GM18498 (cell line): ENCODE measurements at regions not wholly inside any gene's neighbourhood (a gene's known extent, or its start where the extent isn't known, plus 50 kb on each side); places are given as distances from the start of the nearest gene placed in this dataset.
"Not testable (repeated sequence)": the region's sequence is repeated elsewhere in the genome, so short reads cannot be mapped to it uniquely, and the experiment has no call there.

Experiments
- ATAC-seq: cut with Tn5 transposase; IDR thresholded peaks from one replicate; pipeline ENCODE4 v1.9.1; 2021; ENCODE audit warnings: mild to moderate bottlenecking, moderate library complexity; ENCODE audit not compliant: unreplicated experiment

- no peak for ATAC-seq
Observed at GRCh38 chr4:122100508-122100907, 51.6 kb upstream of the BLTP1 start.

- ATAC-seq: no peak
Observed at GRCh38 chr4:122099896-122100295, 52.2 kb upstream of the BLTP1 start.

GRCh38 chr4:122091836-122092405, 60.2 kb upstream of the BLTP1 start:
- no peak for ATAC-seq

GRCh38 chr4:122091397-122091796, 60.7 kb upstream of the BLTP1 start:
- no peak for ATAC-seq

GRCh38 chr4:122090989-122091388, 61.1 kb upstream of the BLTP1 start:
- ATAC-seq: no peak

- ATAC-seq: no peak
Observed at GRCh38 chr4:122086338-122087065, 65.6 kb upstream of the BLTP1 start.

GRCh38 chr4:122083989-122084388, 68.1 kb upstream of the BLTP1 start:
- no peak for ATAC-seq

GRCh38 chr4:122083351-122083750, 68.8 kb upstream of the BLTP1 start:
- ATAC-seq: no peak

- ATAC-seq: no peak
Observed at GRCh38 chr4:122082661-122083060, 69.5 kb upstream of the BLTP1 start.

GRCh38 chr4:122077653-122078052, 74.5 kb upstream of the BLTP1 start:
- ATAC-seq: not testable (repeated sequence)

- not testable (repeated sequence) for ATAC-seq
Observed at GRCh38 chr4:122076835-122077234, 75.3 kb upstream of the BLTP1 start.

- no peak for ATAC-seq
Observed at GRCh38 chr4:122073615-122074014, 78.5 kb upstream of the BLTP1 start.

- no peak for ATAC-seq
Observed at GRCh38 chr4:122065915-122066314, 86.2 kb upstream of the BLTP1 start.

- ATAC-seq: no peak
Observed at GRCh38 chr4:122065149-122065548, 87.0 kb upstream of the BLTP1 start.

- ATAC-seq: no peak
Observed at GRCh38 chr4:122053186-122053585, 98.9 kb upstream of the BLTP1 start.

GRCh38 chr4:122052677-122053076, 99.5 kb upstream of the BLTP1 start:
- ATAC-seq: no peak

GRCh38 chr4:122050841-122051240, 99.0 kb upstream of the TRPC3 start:
- ATAC-seq: no peak

- ATAC-seq: no peak
Observed at GRCh38 chr4:122047456-122048425, 95.9 kb upstream of the TRPC3 start.

- ATAC-seq: no peak
Observed at GRCh38 chr4:122046255-122046654, 94.4 kb upstream of the TRPC3 start.

GRCh38 chr4:122045533-122045932, 93.7 kb upstream of the TRPC3 start:
- no peak for ATAC-seq

- no peak for ATAC-seq
Observed at GRCh38 chr4:122044501-122044900, 92.6 kb upstream of the TRPC3 start.

GRCh38 chr4:122041312-122041711, 89.5 kb upstream of the TRPC3 start:
- no peak for ATAC-seq
